HCT116 (cell line): ENCODE measurements at regions not wholly inside any gene's neighbourhood (a gene's known extent, or its start where the extent isn't known, plus 50 kb on each side); places are given as distances from the start of the nearest gene placed in this dataset.

Experiments
- ATAC-seq: fragments of 200-7000 bp; cut with Tn5 transposase; 2 replicates; pipeline ENCODE4 v1.9.1; 2020; ENCODE audit warnings: mild to moderate bottlenecking, moderate library complexity
- BruUV-seq: library from RNA; stranded (reverse); fragments of 400-500 nt; replicated peaks from 2 replicates; lab custom pipeline; 2021; lab: Mats Ljungman, UMichigan
- CTCF ChIA-PET: fragments of 300-600 bp; sonication (Branson Sonifier 250); formaldehyde crosslinking; loops from one replicate; lab custom pipeline; 2021; ENCODE audit warnings: antibody characterized with exemption; lab: Charles Lee
- POLR2A ChIA-PET: fragments of 300-600, 350-600 bp; sonication (Branson Sonifier 250); formaldehyde crosslinking; loops from one replicate; lab custom pipeline; 2021; ENCODE audit warnings: antibody characterized with exemption; lab: Charles Lee
- RAD21 ChIA-PET, 2 experiments: fragments of 300-600 bp; sonication (Branson Sonifier 250); formaldehyde crosslinking; loops; one replicate each; lab custom pipeline; 2023; ENCODE audit warnings: low total read pairs in 2 of 2; ENCODE audit not compliant: uncharacterized antibody in 2 of 2, unreplicated experiment in 2 of 2, low non-redundant PET in 1 of 2; lab: Charles Lee
- DNase-seq: peaks from one replicate; pipeline ENCODE4 v3.0.0-alpha.2; 2010; ENCODE audit warnings: low read depth, low spot score
- H2AFZ ChIP-seq: fragments of 200-600 bp; shearing (Covaris generic), sonication (generic); 2 replicates; pipeline ENCODE4 v1.6.1; 2017; ENCODE audit warnings: low read depth, mixed run types, mixed read lengths, antibody characterized with exemption, low read length; ENCODE audit not compliant: poor library complexity, severe bottlenecking
- H3K27ac ChIP-seq: 2 replicates; pipeline ENCODE4 v1.5.1; 2012; ENCODE audit warnings: low read depth, low read length
- H3K27me3 ChIP-seq: fragments of 200-600 bp; sonication (generic); 2 replicates; pipeline ENCODE4 v1.6.1; 2016; ENCODE audit warnings: mixed run types, low read length, mixed read lengths; ENCODE audit not compliant: insufficient read depth
- H3K36me3 ChIP-seq, 2 experiments: fragments of 200-500 bp in 1 of 2; fragments of 200-600 bp in 1 of 2; sonication (Bioruptor generic) in 1 of 2; sonication (generic) in 1 of 2; 2 replicates each; pipeline versions ENCODE4 v1.5.1 to v1.6.1; 2014 to 2016; ENCODE audit warnings: low read length in 2 of 2, inconsistent platforms in 1 of 2, mixed read lengths in 1 of 2, mixed run types in 1 of 2; ENCODE audit not compliant: insufficient read depth in 2 of 2, control insufficient read depth in 1 of 2
- H3K4me1 ChIP-seq, 2 experiments: fragments of 200-600 bp in 1 of 2; sonication (generic) in 1 of 2; 2 replicates each; pipeline versions ENCODE4 v1.5.1 to v1.6.1; 2012 to 2017; ENCODE audit warnings: low read length in 2 of 2, inconsistent platforms in 1 of 2, mild to moderate bottlenecking in 1 of 2, mixed read lengths in 1 of 2, mixed run types in 1 of 2, moderate library complexity in 1 of 2; ENCODE audit not compliant: insufficient read depth in 2 of 2, control insufficient read depth in 1 of 2
- H3K4me2 ChIP-seq: fragments of 200-600 bp; sonication (generic); 2 replicates; pipeline ENCODE4 v1.6.1; 2017; ENCODE audit warnings: mixed run types, low read length, mixed read lengths
- H3K4me3 ChIP-seq, 2 experiments: fragments of 200-600 bp in 1 of 2; sonication (generic) in 1 of 2; replicated peaks in 1 of 2; 2 replicates each; pipeline ENCODE4 v1.5.1; 2011 to 2016; ENCODE audit warnings: low read length in 2 of 2, control low read depth in 1 of 2, low read depth in 1 of 2, mild to moderate bottlenecking in 1 of 2, mixed read lengths in 1 of 2, mixed run types in 1 of 2
- H3K79me2 ChIP-seq: fragments of 200-600 bp; sonication (generic); 2 replicates; pipeline ENCODE4 v1.6.1; 2017; ENCODE audit warnings: mild to moderate bottlenecking, mixed run types, low read length, moderate library complexity, mixed read lengths; ENCODE audit not compliant: insufficient read depth
- H3K9ac ChIP-seq: fragments of 200-600 bp; sonication (generic); 2 replicates; pipeline ENCODE4 v1.6.1; 2016; ENCODE audit warnings: low read length, mixed read lengths
- H3K9me2 ChIP-seq: fragments of 200-600 bp; sonication (generic), shearing (Covaris generic); 2 replicates; pipeline ENCODE4 v1.6.1; 2017; ENCODE audit warnings: mixed run types, mild to moderate bottlenecking, moderate library complexity; ENCODE audit not compliant: insufficient read depth
- H3K9me3 ChIP-seq, 2 experiments: fragments of 200-500 bp in 1 of 2; fragments of 200-600 bp in 1 of 2; sonication (Bioruptor generic) in 1 of 2; sonication (generic) in 1 of 2; 2 replicates each; pipeline ENCODE4 v1.6.1; 2014 to 2017; ENCODE audit warnings: low read length in 2 of 2, mixed read lengths in 2 of 2, inconsistent platforms in 1 of 2, low read depth in 1 of 2, mild to moderate bottlenecking in 1 of 2, mixed run types in 1 of 2, moderate library complexity in 1 of 2; ENCODE audit not compliant: control insufficient read depth in 1 of 2, insufficient read depth in 1 of 2
- H4K20me1 ChIP-seq: fragments of 200-600 bp; sonication (generic), shearing (Covaris generic); 2 replicates; pipeline ENCODE4 v1.6.1; 2017; ENCODE audit warnings: mixed run types, mild to moderate bottlenecking, moderate library complexity; ENCODE audit not compliant: insufficient read depth
- CTCF ChIP-seq, 3 experiments: fragments of 200-600 bp in 1 of 3; sonication (generic) in 1 of 3; IDR thresholded peaks in 2 of 3; conservative IDR thresholded peaks in 1 of 3; 2 replicates each; pipeline ENCODE4 v1.5.1; 2012 to 2017; ENCODE audit warnings: low read depth in 2 of 3, low read length in 2 of 3, antibody characterized with exemption in 1 of 3, borderline replicate concordance in 1 of 3, control low read depth in 1 of 3, mild to moderate bottlenecking in 1 of 3, mixed read lengths in 1 of 3, mixed run types in 1 of 3, moderate library complexity in 1 of 3; ENCODE audit not compliant: insufficient read depth in 1 of 3
- EZH2 ChIP-seq: fragments of 200-600 bp; sonication (generic); IDR thresholded peaks from 2 replicates; pipeline ENCODE4 v1.6.1; 2017; ENCODE audit warnings: antibody characterized with exemption, mixed run types
- EZH2phosphoT487 ChIP-seq: fragments of 200-600 bp; IDR thresholded peaks from 2 replicates; pipeline ENCODE4 v1.6.1; 2018; ENCODE audit warnings: antibody characterized with exemption, borderline replicate concordance
- MAX ChIP-seq: IDR thresholded peaks from 2 replicates; pipeline ENCODE4 v1.6.1; 2012
- POLR2A ChIP-seq: IDR thresholded peaks from 2 replicates; pipeline ENCODE4 v1.7.0; 2011; ENCODE audit warnings: borderline replicate concordance; ENCODE audit not compliant: insufficient read depth, insufficient read length; ENCODE audit errors: extremely low read depth
- RAD21 ChIP-seq: IDR thresholded peaks from 2 replicates; pipeline ENCODE4 v1.6.1; 2012; ENCODE audit warnings: low read depth, mild to moderate bottlenecking
- ZBTB33 ChIP-seq: IDR thresholded peaks from 2 replicates; pipeline ENCODE4 v1.6.1; 2011; ENCODE audit warnings: mild to moderate bottlenecking, low read length, moderate library complexity; ENCODE audit not compliant: insufficient replicate concordance; ENCODE audit errors: extremely low read depth
- ZNF274 ChIP-seq: fragments of 200-500 bp; sonication (Bioruptor generic); IDR thresholded peaks from 2 replicates; pipeline ENCODE4 v1.6.1; 2014; ENCODE audit warnings: mild to moderate bottlenecking, low read depth, low read length, inconsistent platforms
- intact Hi-C: fragments of 100-400 bp; cut with micrococcal nuclease; formaldehyde crosslinking; loops from 2 replicates; pipeline ENCODE4 v1.10.0; 2022

- DNase-seq, result no peak
- BruUV-seq, result no TSS peak
Measured at GRCh38 chr4:148868191-148868590, 426.0 kb upstream of the NR3C2 start.

GRCh38 chr4:148866666-148867065 is 424.5 kb upstream of the NR3C2 start:
- no peaks in the 10 kb centered on the region for H3K79me2 ChIP-seq
- POLR2A ChIA-PET, result no interaction called here

More at GRCh38 chr4:148868191-148868590, 426.0 kb upstream of the NR3C2 start:
- intact Hi-C loops, result no loop called here
- ChIA-PET CTCF (no interaction called here), POLR2A (no interaction called here), RAD21 (no interaction called here)
- H3K4me3 ChIP-seq, result no peak overlapping the region
- no peaks in the 10 kb centered on the region for H3K9me2 ChIP-seq
- H3K4me1 ChIP-seq, result no peaks in the 10 kb centered on the region
- ATAC-seq, result no peak
- no peak overlapping the region for H3K27ac ChIP-seq
- TF ChIP-seq ZBTB33, result no peak
- TF ChIP-seq EZH2phosphoT487, result no peak
- H3K9ac ChIP-seq, result no peak overlapping the region
- H4K20me1 ChIP-seq, result no peaks in the 10 kb centered on the region
- H3K36me3 ChIP-seq, result no peaks in the 10 kb centered on the region
- no peaks in the 10 kb centered on the region for H3K9me3 ChIP-seq
- no peak overlapping the region for H3K4me2 ChIP-seq
- no peak overlapping the region for H2AFZ ChIP-seq
- no peaks in the 10 kb centered on the region for H3K27me3 ChIP-seq
- no peaks in the 10 kb centered on the region for H3K79me2 ChIP-seq

More at GRCh38 chr4:148866666-148867065, 424.5 kb upstream of the NR3C2 start:
- Histone ChIP-seq H3K9ac (no peak overlapping the region), H3K36me3 (no peaks in the 10 kb centered on the region), H4K20me1 (no peaks in the 10 kb centered on the region), H2AFZ (no peak overlapping the region), H3K9me2 (no peaks in the 10 kb centered on the region), H3K4me1 (no peaks in the 10 kb centered on the region), H3K9me3 (no peaks in the 10 kb centered on the region), H3K4me3 (no peak overlapping the region), H3K27me3 (no peaks in the 10 kb centered on the region), H3K4me2 (no peak overlapping the region), H3K27ac (no peak overlapping the region)
- intact Hi-C loops, result no loop called here
- TF ChIP-seq ZNF274 (no peak), MAX (no peak), RAD21 (no peak), CTCF (IDR thresholded peaks at IDR 0.05 in 2 of 3, conservative IDR thresholded peaks at IDR 0.05 in 1 of 3; ENCODE audit: borderline replicate concordance in 1 of 3, insufficient read depth in 1 of 3, low read depth in 2 of 3, low read length in 2 of 3) (no peak), POLR2A (no peak), EZH2 (no peak)
- DNase-seq (no peak), ATAC-seq (no peak)
- RAD21 ChIA-PET, result no interaction called here
- CTCF ChIA-PET, result no interaction called here
- BruUV-seq, result no TSS peak
